Heart left ventricle (tissue), 13 donors: ENCODE measurements at regions not wholly inside any gene's neighbourhood (a gene's known extent, or its start where the extent isn't known, plus 50 kb on each side); places are given as distances from the start of the nearest gene placed in this dataset.

ENCODE experiments used
- POLR2A ChIP-seq, 2 donors: fragments of 450-650 bp; IDR thresholded peaks; one replicate each; pipeline ENCODE4 v1.6.1; 2017; ENCODE audit warnings: antibody characterized with exemption in 2 of 2, mild to moderate bottlenecking in 2 of 2, moderate library complexity in 2 of 2
- TF ChIP-seq, protein P1 (sequence below), 12 donors: fragments of 200-600 bp; sonication (generic) in 4 of 12; IDR thresholded peaks; one replicate each; pipeline versions ENCODE4 v1.5.0 to v1.8.0; 2018 to 2022; ENCODE audit warnings: antibody characterized with exemption in 12 of 12, mild to moderate bottlenecking in 5 of 12
- donor health status: ischemic (EF 13 %, LVEDD 7.1; RV severe dilation, severe dysfunction).
- donor health status: DM: no; HTN: yes; CAD: no.
- donor health status: DM: no; HTN: no; CAD: no.
- donor health status: ischemic (EF 25% LVEDD 6.9; RV normal size, moderate dysfunction).
- donor health status: ischemic (EF 25% LVEDD 5.7; RV mildly dilated, moderate dysfunction).
- donor health status: ischemic (EF 35%, LVEDD 5.7; RV mildly dilated, moderate dysfunction).
- donor health status: nonischemic (EF 11% LVEDD 7.7; RV severe dilation, severe dysfunction).
- donor health status: DM: yes; HTN: yes; CAD: no.
- donor health status: PGD.
- donor health status: ischemic (EF 29% LVEDD 5.4; RV normal size, mild dysfunction).
- donor health status: nonischemic (EF 23%, LVEDD 6.1; RV moderate dilation, normal function).

DNA sequence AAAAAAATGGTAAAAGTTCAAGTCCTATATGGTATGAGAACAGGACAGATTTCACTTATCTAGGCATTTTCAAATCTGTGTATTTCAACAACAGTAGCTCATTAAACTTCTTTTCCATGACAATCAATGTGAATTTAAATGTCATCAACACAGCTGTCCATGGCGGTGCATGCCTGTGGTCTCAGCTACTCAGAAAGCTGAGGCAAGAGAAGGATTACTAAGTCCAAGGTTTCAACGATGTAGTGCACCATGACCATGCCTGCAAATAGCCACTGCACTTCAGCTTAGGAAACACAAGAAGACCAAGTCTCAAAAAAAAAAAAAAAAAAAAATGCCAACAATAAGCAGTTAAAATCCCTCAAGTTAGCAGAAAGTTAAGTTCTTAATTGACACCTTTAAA, 214.6 kb downstream of the C12orf50 start:
- TF ChIP-seq, protein P1, sequence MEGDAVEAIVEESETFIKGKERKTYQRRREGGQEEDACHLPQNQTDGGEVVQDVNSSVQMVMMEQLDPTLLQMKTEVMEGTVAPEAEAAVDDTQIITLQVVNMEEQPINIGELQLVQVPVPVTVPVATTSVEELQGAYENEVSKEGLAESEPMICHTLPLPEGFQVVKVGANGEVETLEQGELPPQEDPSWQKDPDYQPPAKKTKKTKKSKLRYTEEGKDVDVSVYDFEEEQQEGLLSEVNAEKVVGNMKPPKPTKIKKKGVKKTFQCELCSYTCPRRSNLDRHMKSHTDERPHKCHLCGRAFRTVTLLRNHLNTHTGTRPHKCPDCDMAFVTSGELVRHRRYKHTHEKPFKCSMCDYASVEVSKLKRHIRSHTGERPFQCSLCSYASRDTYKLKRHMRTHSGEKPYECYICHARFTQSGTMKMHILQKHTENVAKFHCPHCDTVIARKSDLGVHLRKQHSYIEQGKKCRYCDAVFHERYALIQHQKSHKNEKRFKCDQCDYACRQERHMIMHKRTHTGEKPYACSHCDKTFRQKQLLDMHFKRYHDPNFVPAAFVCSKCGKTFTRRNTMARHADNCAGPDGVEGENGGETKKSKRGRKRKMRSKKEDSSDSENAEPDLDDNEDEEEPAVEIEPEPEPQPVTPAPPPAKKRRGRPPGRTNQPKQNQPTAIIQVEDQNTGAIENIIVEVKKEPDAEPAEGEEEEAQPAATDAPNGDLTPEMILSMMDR (IDR thresholded peaks at IDR 0.05) = no peak
- no peak for TF ChIP-seq POLR2A (IDR thresholded peaks at IDR 0.05)
